ENCODE measurements at regions not wholly inside any gene's neighbourhood (a gene's known extent, or its start where the extent isn't known, plus 50 kb on each side); places are given as distances from the start of the nearest gene placed in this dataset.
A peak's percentile ranks its signal among the peaks of the same experiment; 100 is the strongest.

DNA sequence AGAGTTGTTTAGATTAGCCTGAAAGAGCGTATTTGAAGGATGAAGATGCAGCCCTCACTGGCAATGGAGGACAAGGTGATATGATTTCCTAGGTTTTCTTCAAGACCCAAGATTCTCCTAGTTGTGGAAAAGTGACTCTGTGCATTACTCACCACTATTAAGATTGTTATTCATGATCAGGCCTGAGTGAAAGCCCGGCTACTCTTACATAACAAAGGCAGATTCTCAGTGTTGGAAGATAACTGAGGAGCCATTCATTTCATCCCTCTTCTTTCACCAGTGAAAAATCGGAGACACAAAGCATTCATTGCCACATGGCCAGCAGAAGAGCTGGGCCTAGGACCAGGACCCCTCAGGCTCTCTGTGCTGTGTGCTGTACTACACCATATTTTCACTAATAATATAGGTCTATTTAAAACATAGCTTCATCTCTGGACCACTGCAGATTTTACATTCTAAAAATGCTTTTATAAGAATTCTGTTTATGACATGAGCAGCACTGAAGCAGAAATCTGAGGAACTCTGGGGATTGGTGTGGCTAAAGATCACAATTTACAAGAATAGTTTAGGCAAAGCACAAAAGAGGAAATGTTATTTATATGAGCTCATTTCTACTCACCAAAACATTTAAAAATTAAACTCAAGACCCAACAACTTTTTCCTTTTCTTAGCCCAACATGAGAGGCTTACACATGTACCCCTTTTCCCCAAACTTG, 181.9 kb upstream of the CCN2 start:
- Histone ChIP-seq H3K27me3 (ENCODE audit: control insufficient read depth in 3 of 3, insufficient read depth in 3 of 3, low read length in 3 of 3) (no peaks in the 10 kb centered on the region), H3K9me3 (ENCODE audit: control insufficient read depth in 2 of 2, insufficient read depth in 1 of 2, low read depth in 1 of 2, low read length in 1 of 2) (no peaks in the 10 kb centered on the region), H3K4me1 (ENCODE audit: control insufficient read depth in 3 of 3, insufficient read depth in 2 of 3, low read depth in 1 of 3, low read length in 2 of 3) (peaks cover 0 to 5% (median 0%) of the 10 kb centered on the region in 3 donors), H3K4me3 (ENCODE audit: low read depth in 1 of 3, low read length in 3 of 3) (no peak overlapping the region), H3K36me3 (ENCODE audit: control insufficient read depth in 3 of 3, insufficient read depth in 2 of 3, low read depth in 1 of 3, low read length in 3 of 3) (no peaks in the 10 kb centered on the region), H3K27ac (ENCODE audit: low read depth in 1 of 3, low read length in 2 of 3) (peak overlapping the region in 2 of 3 donors; percentile 40 to 77)
- FAIRE-seq: no peak
- no peak for DNase-seq
- WGBS, 3 donors: 64 to 83% (median 83%) methylated on average over 3 of the region's 3 CpGs

DNA sequence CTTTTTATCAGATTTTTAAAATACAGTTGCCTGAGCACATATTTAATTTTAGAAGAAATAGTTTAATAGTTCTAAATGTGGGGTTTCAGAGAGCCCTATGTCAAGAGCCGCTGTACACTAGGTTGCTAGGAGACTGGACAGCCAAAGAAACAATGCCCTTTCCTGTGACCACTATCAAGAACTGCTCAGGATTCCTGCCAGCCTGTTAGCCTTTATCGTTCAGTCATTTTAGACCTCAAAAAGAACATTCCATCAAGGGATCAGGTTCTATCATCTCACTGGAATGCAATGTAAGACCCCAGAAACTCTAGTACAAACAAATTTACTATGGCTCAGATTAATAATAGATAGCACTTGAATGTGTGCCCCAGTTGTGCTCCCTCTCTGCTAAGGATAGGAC, 181.2 kb upstream of the CCN2 start:
- no peaks in the 10 kb centered on the region for H3K36me3 ChIP-seq (ENCODE audit: control insufficient read depth in 3 of 3, insufficient read depth in 2 of 3, low read depth in 1 of 3, low read length in 3 of 3)
- peaks cover 0 to 5% (median 0%) of the 10 kb centered on the region in 3 donors for H3K4me1 ChIP-seq (ENCODE audit: control insufficient read depth in 3 of 3, insufficient read depth in 2 of 3, low read depth in 1 of 3, low read length in 2 of 3)
- no peak overlapping the region for H3K4me3 ChIP-seq (ENCODE audit: low read depth in 1 of 3, low read length in 3 of 3)
- WGBS, 3 donors: 48 to 69% (median 58%) methylated on average over 2 of the region's 2 CpGs
- H3K27ac ChIP-seq (ENCODE audit: low read depth in 1 of 3, low read length in 2 of 3): peak overlapping the region in 2 of 3 donors; percentile 9 to 77
- FAIRE-seq (no peak), DNase-seq (no peak)
- H3K27me3 ChIP-seq (ENCODE audit: control insufficient read depth in 3 of 3, insufficient read depth in 3 of 3, low read length in 3 of 3): no peaks in the 10 kb centered on the region
- no peaks in the 10 kb centered on the region for H3K9me3 ChIP-seq (ENCODE audit: control insufficient read depth in 2 of 2, insufficient read depth in 1 of 2, low read depth in 1 of 2, low read length in 1 of 2)

DNA sequence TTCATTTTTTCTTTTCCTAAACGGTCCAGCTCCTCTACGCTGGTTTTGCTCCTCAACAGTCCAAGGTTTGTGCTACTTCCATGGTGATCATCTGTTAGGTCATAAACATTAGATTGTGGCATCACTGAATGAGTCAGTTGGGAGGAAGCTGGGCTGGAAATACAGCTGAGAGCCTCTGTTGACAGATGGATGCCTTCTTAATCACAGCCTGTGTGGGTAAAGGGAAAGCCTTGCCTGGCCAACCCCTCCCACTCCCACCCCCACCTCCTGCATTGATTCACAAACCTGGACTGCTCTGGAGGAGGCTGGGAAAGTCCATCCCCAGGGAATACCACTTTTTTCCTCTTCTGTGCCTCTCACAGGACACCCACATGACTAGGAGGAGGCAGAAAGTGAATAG, 180.6 kb upstream of the CCN2 start:
- Histone ChIP-seq H3K27me3 (ENCODE audit: control insufficient read depth in 3 of 3, insufficient read depth in 3 of 3, low read length in 3 of 3) (no peaks in the 10 kb centered on the region), H3K36me3 (ENCODE audit: control insufficient read depth in 3 of 3, insufficient read depth in 2 of 3, low read depth in 1 of 3, low read length in 3 of 3) (no peaks in the 10 kb centered on the region), H3K27ac (ENCODE audit: low read depth in 1 of 3, low read length in 2 of 3) (peak overlapping the region in 2 of 3 donors; percentile 46 to 77), H3K4me1 (ENCODE audit: control insufficient read depth in 3 of 3, insufficient read depth in 2 of 3, low read depth in 1 of 3, low read length in 2 of 3) (peaks cover 0 to 5% (median 0%) of the 10 kb centered on the region in 3 donors), H3K4me3 (ENCODE audit: low read depth in 1 of 3, low read length in 3 of 3) (no peak overlapping the region), H3K9me3 (ENCODE audit: control insufficient read depth in 2 of 2, insufficient read depth in 1 of 2, low read depth in 1 of 2, low read length in 1 of 2) (no peaks in the 10 kb centered on the region)
- FAIRE-seq: no peak
- DNase-seq: peak; percentile 17 to 18
- 26 to 44% (median 34%) methylated on average over 2 of the region's 2 CpGs for WGBS, 3 donors

- 42 to 60% (median 52%) methylated on average over 3 of the region's 3 CpGs for WGBS, 3 donors
- no peak overlapping the region for H3K4me3 ChIP-seq (ENCODE audit: low read depth in 1 of 3, low read length in 3 of 3)
Observed at GRCh38 chr6:132131351-132131750, 180.2 kb upstream of the CCN2 start.

DNA sequence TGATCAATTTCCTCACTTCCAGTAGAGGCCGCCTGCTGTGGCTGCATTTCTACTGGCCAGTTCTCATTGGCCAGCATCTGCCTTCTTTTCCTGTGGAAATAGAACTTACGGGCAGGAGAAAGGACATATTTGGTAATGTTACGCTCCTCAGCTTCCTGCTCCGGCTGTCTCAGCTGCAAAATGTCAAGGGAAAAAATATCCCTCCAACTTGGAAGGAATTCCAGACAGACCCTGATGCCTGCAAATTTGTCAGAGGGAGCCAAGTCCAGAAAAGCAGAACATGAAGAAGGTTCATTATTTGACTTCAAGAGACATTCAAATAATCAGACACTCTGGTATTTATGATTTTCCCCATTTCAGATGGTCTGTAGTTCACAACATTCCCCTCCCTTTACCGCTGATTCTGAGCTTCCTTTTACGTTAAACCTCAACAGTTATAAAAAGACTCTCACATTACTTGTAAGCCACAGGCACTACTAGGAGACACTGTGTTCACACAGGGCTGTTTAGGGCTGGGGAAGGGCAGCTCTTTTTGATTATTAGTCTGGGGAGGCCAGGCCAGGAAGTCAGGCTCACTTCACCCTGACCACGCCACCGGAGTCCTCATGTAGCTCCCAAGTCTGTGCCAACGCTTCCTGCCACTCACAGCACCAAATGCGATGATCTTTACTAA, 179.6 kb upstream of the CCN2 start:
- H3K36me3 ChIP-seq (ENCODE audit: control insufficient read depth in 3 of 3, insufficient read depth in 2 of 3, low read depth in 1 of 3, low read length in 3 of 3): no peaks in the 10 kb centered on the region

More at GRCh38 chr6:132131351-132131750, 180.2 kb upstream of the CCN2 start:
- H3K27me3 ChIP-seq (ENCODE audit: control insufficient read depth in 3 of 3, insufficient read depth in 3 of 3, low read length in 3 of 3): no peaks in the 10 kb centered on the region
- peak overlapping the region; percentile 36 to 77 (median 46) for H3K27ac ChIP-seq (ENCODE audit: low read depth in 1 of 3, low read length in 2 of 3)
- H3K36me3 ChIP-seq (ENCODE audit: control insufficient read depth in 3 of 3, insufficient read depth in 2 of 3, low read depth in 1 of 3, low read length in 3 of 3): no peaks in the 10 kb centered on the region
- DNase-seq: no peak
- peaks cover 0 to 5% (median 0%) of the 10 kb centered on the region in 3 donors for H3K4me1 ChIP-seq (ENCODE audit: control insufficient read depth in 3 of 3, insufficient read depth in 2 of 3, low read depth in 1 of 3, low read length in 2 of 3)
- no peaks in the 10 kb centered on the region for H3K9me3 ChIP-seq (ENCODE audit: control insufficient read depth in 2 of 2, insufficient read depth in 1 of 2, low read depth in 1 of 2, low read length in 1 of 2)
- no peak for FAIRE-seq

DNA sequence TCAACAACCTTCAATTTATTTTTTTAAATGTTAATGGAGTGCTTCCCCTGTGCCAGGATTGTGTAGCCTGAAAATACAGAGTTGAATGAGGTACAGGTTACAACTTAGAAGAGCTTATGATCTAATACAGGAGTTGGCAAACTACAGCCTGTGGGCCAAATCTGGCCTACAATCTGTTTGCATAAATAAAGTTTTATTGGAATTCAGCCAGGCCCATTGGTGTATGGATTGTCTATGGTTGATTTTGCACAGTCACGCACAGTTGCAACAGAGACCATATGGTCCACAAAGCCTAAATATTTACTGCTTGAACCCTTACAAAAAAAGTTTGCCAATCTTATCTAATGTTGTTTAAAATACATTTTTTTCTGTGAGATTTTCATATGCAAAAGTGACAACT, 177.3 kb upstream of the CCN2 start:
- H3K36me3 ChIP-seq (ENCODE audit: control insufficient read depth in 3 of 3, insufficient read depth in 2 of 3, low read depth in 1 of 3, low read length in 3 of 3): no peaks in the 10 kb centered on the region
- peaks cover 0 to 5% (median 0%) of the 10 kb centered on the region in 3 donors for H3K4me1 ChIP-seq (ENCODE audit: control insufficient read depth in 3 of 3, insufficient read depth in 2 of 3, low read depth in 1 of 3, low read length in 2 of 3)
- H3K27ac ChIP-seq (ENCODE audit: low read depth in 1 of 3, low read length in 2 of 3): no peak overlapping the region
- no peak overlapping the region for H3K4me3 ChIP-seq (ENCODE audit: low read depth in 1 of 3, low read length in 3 of 3)
- DNase-seq (no peak), FAIRE-seq (no peak)
- H3K27me3 ChIP-seq (ENCODE audit: control insufficient read depth in 3 of 3, insufficient read depth in 3 of 3, low read length in 3 of 3): peaks cover 0 to 1% (median 0%) of the 10 kb centered on the region in 3 donors
- 91 to 92% (median 91%) methylated on average over 1 of the region's 1 CpG for WGBS, 3 donors
- H3K9me3 ChIP-seq (ENCODE audit: control insufficient read depth in 2 of 2, insufficient read depth in 1 of 2, low read depth in 1 of 2, low read length in 1 of 2): peaks cover 0 to 2% of the 10 kb centered on the region in 2 donors

More for the DNA sequence above, 179.6 kb upstream of the CCN2 start:
- 48 to 79% (median 65%) methylated on average over 10 of the region's 10 CpGs for WGBS, 3 donors
- peaks cover 0 to 1% (median 0%) of the 10 kb centered on the region in 3 donors for H3K27me3 ChIP-seq (ENCODE audit: control insufficient read depth in 3 of 3, insufficient read depth in 3 of 3, low read length in 3 of 3)
- DNase-seq: peak in 1 of 2 donors; percentile 24
- H3K27ac ChIP-seq (ENCODE audit: low read depth in 1 of 3, low read length in 2 of 3): peak overlapping the region; percentile 36 to 77 (median 51)
- H3K9me3 ChIP-seq (ENCODE audit: control insufficient read depth in 2 of 2, insufficient read depth in 1 of 2, low read depth in 1 of 2, low read length in 1 of 2): peaks cover 0 to 2% of the 10 kb centered on the region in 2 donors
- no peak for FAIRE-seq
- no peak overlapping the region for H3K4me3 ChIP-seq (ENCODE audit: low read depth in 1 of 3, low read length in 3 of 3)
- peaks cover 0 to 5% (median 0%) of the 10 kb centered on the region in 3 donors for H3K4me1 ChIP-seq (ENCODE audit: control insufficient read depth in 3 of 3, insufficient read depth in 2 of 3, low read depth in 1 of 3, low read length in 2 of 3)

- no peaks in the 10 kb centered on the region for H3K4me1 ChIP-seq (ENCODE audit: control insufficient read depth in 3 of 3, insufficient read depth in 2 of 3, low read depth in 1 of 3, low read length in 2 of 3)
- FAIRE-seq: no peak
- no peak overlapping the region for H3K27ac ChIP-seq (ENCODE audit: low read depth in 1 of 3, low read length in 2 of 3)
- H3K9me3 ChIP-seq (ENCODE audit: control insufficient read depth in 2 of 2, insufficient read depth in 1 of 2, low read depth in 1 of 2, low read length in 1 of 2): peaks cover 0 to 2% of the 10 kb centered on the region in 2 donors
- no peaks in the 10 kb centered on the region for H3K36me3 ChIP-seq (ENCODE audit: control insufficient read depth in 3 of 3, insufficient read depth in 2 of 3, low read depth in 1 of 3, low read length in 3 of 3)
- no peak for DNase-seq
- H3K27me3 ChIP-seq (ENCODE audit: control insufficient read depth in 3 of 3, insufficient read depth in 3 of 3, low read length in 3 of 3): peaks cover 0 to 1% (median 0%) of the 10 kb centered on the region in 3 donors
- H3K4me3 ChIP-seq (ENCODE audit: low read depth in 1 of 3, low read length in 3 of 3): no peak overlapping the region
- 82 to 90% (median 85%) methylated on average over 2 of the region's 2 CpGs for WGBS, 3 donors
Observed at GRCh38 chr6:132126150-132126549, 175.0 kb upstream of the CCN2 start.

DNA sequence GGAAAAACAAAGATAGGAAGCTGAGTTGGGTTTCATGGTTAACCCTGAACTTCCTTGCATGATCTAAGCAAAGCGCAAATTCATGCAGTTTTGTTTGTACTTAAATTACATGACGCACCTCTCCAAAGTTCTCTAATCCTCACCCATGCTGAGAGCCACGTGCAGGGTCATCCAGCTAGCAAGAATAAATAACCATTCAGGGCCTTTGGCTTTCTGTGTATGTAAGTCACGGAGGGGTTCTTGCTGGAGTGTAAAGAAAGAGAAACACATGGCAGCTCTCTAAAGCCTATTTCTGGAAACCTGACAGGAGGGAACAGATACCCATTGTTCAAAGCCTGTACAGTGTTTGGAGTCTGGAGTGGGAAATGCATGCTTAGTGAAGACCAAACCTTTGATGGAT, 171.7 kb upstream of the CCN2 start:
- no peak for FAIRE-seq
- no peaks in the 10 kb centered on the region for H3K36me3 ChIP-seq (ENCODE audit: control insufficient read depth in 3 of 3, insufficient read depth in 2 of 3, low read depth in 1 of 3, low read length in 3 of 3)
- peaks cover 0 to 2% of the 10 kb centered on the region in 2 donors for H3K9me3 ChIP-seq (ENCODE audit: control insufficient read depth in 2 of 2, insufficient read depth in 1 of 2, low read depth in 1 of 2, low read length in 1 of 2)
- no peak overlapping the region for H3K27ac ChIP-seq (ENCODE audit: low read depth in 1 of 3, low read length in 2 of 3)
- no peaks in the 10 kb centered on the region for H3K4me1 ChIP-seq (ENCODE audit: control insufficient read depth in 3 of 3, insufficient read depth in 2 of 3, low read depth in 1 of 3, low read length in 2 of 3)
- 58 to 72% (median 63%) methylated on average over 4 of the region's 4 CpGs for WGBS, 3 donors
- no peak for DNase-seq
- H3K27me3 ChIP-seq (ENCODE audit: control insufficient read depth in 3 of 3, insufficient read depth in 3 of 3, low read length in 3 of 3): peaks cover 0 to 1% (median 0%) of the 10 kb centered on the region in 3 donors
- no peak overlapping the region for H3K4me3 ChIP-seq (ENCODE audit: low read depth in 1 of 3, low read length in 3 of 3)
